ENCODE measurements at regions not wholly inside any gene's neighbourhood (a gene's known extent, or its start where the extent isn't known, plus 50 kb on each side); places are given as distances from the start of the nearest gene placed in this dataset.

- intact Hi-C loops (cut with DNase I; ENCODE audit: low total_unique reads): no loop called here
- Histone ChIP-seq H3K9me3 (no peaks in the 10 kb centered on the region), H3K27me3 (no peaks in the 10 kb centered on the region), H3K36me3 (no peaks in the 10 kb centered on the region), H3K27ac (no peak overlapping the region), H3K4me3 (no peak overlapping the region), H3K4me1 (no peaks in the 10 kb centered on the region)
- in situ Hi-C loops (cut with MboI; ENCODE audit: low pct_ligation_motif_present in 1 of 4, low pct_unique_long_range_greater_than_20kb in 1 of 4, low sequenced_read_pairs in 3 of 4): no loop called here
- no peak for TF ChIP-seq POLR2AphosphoS5 (IDR thresholded peaks at IDR 0.05)
- TF ChIP-seq POLR2A (IDR thresholded peaks at IDR 0.05): no peak
- TF ChIP-seq EP300 (IDR thresholded peaks at IDR 0.05; ENCODE audit: low read depth): no peak
- no peak for TF ChIP-seq CTCF (IDR thresholded peaks at IDR 0.05)
- WGBS, 2 donors (ENCODE audit: low coverage in 1 of 2): 71 to 84% methylated on average over 3 of the region's 3 CpGs
- DNase-seq: no peak
Measured at GRCh38 chr6:14747881-14748520, 497.9 kb upstream of the JARID2 start.

- in situ Hi-C loops (cut with MboI; ENCODE audit: low pct_ligation_motif_present in 1 of 4, low pct_unique_long_range_greater_than_20kb in 1 of 4, low sequenced_read_pairs in 3 of 4) (no loop called here), intact Hi-C loops (cut with DNase I; ENCODE audit: low total_unique reads) (no loop called here)
- WGBS, 2 donors (ENCODE audit: low coverage in 1 of 2): 67 to 76% methylated on average over 4 of the region's 4 CpGs
Measured at GRCh38 chr6:14748679-14749078, 497.2 kb upstream of the JARID2 start.

GRCh38 chr6:14750059-14750661 lies 495.7 kb upstream of the JARID2 start:
- no peak overlapping the region for H3K4me3 ChIP-seq
- H3K27ac ChIP-seq: no peak overlapping the region
- 64 to 81% methylated on average over 6 of the region's 6 CpGs for WGBS, 2 donors (ENCODE audit: low coverage in 1 of 2)
- H3K9me3 ChIP-seq: no peaks in the 10 kb centered on the region
- in situ Hi-C loops (cut with MboI; ENCODE audit: low pct_ligation_motif_present in 1 of 4, low pct_unique_long_range_greater_than_20kb in 1 of 4, low sequenced_read_pairs in 3 of 4): no loop called here
- H3K4me1 ChIP-seq: no peaks in the 10 kb centered on the region
- DNase-seq: no peak
- no peaks in the 10 kb centered on the region for H3K27me3 ChIP-seq
- no peaks in the 10 kb centered on the region for H3K36me3 ChIP-seq
- intact Hi-C loops (cut with DNase I; ENCODE audit: low total_unique reads): no loop called here
- TF ChIP-seq EP300 (IDR thresholded peaks at IDR 0.05; ENCODE audit: low read depth) (no peak), POLR2AphosphoS5 (IDR thresholded peaks at IDR 0.05) (no peak)

More at GRCh38 chr6:14748679-14749078, 497.2 kb upstream of the JARID2 start:
- Histone ChIP-seq H3K27ac (no peak overlapping the region), H3K4me3 (no peak overlapping the region), H3K27me3 (no peaks in the 10 kb centered on the region), H3K36me3 (no peaks in the 10 kb centered on the region), H3K4me1 (no peaks in the 10 kb centered on the region), H3K9me3 (no peaks in the 10 kb centered on the region)
- TF ChIP-seq CTCF (IDR thresholded peaks at IDR 0.05): no peak
- TF ChIP-seq EP300 (IDR thresholded peaks at IDR 0.05; ENCODE audit: low read depth): no peak
- no peak for TF ChIP-seq POLR2A (IDR thresholded peaks at IDR 0.05)
- no peak for TF ChIP-seq POLR2AphosphoS5 (IDR thresholded peaks at IDR 0.05)
- no peak for DNase-seq

- no peaks in the 10 kb centered on the region for H3K9me3 ChIP-seq
- no peak for DNase-seq
- no peaks in the 10 kb centered on the region for H3K4me1 ChIP-seq
- WGBS, 2 donors (ENCODE audit: low coverage in 1 of 2): 76 to 79% methylated on average over 7 of the region's 7 CpGs
- TF ChIP-seq EP300 (IDR thresholded peaks at IDR 0.05; ENCODE audit: low read depth) (no peak), CTCF (IDR thresholded peaks at IDR 0.05) (no peak), POLR2AphosphoS5 (IDR thresholded peaks at IDR 0.05) (no peak), POLR2A (IDR thresholded peaks at IDR 0.05) (no peak)
- H3K27me3 ChIP-seq: no peaks in the 10 kb centered on the region
- H3K27ac ChIP-seq: no peak overlapping the region
- H3K4me3 ChIP-seq: no peak overlapping the region
- no peaks in the 10 kb centered on the region for H3K36me3 ChIP-seq
- in situ Hi-C loops (cut with MboI; ENCODE audit: low pct_ligation_motif_present in 1 of 4, low pct_unique_long_range_greater_than_20kb in 1 of 4, low sequenced_read_pairs in 3 of 4) (no loop called here), intact Hi-C loops (cut with DNase I; ENCODE audit: low total_unique reads) (no loop called here)
Measured at GRCh38 chr6:14751645-14752175, 494.2 kb upstream of the JARID2 start.
